HG03135 (cell line): ENCODE measurements at regions not wholly inside any gene's neighbourhood (a gene's known extent, or its start where the extent isn't known, plus 50 kb on each side); places are given as distances from the start of the nearest gene placed in this dataset.
"Not testable (repeated sequence)": the region's sequence is repeated elsewhere in the genome, so short reads cannot be mapped to it uniquely, and the experiment has no call there.

Experiments used
- ATAC-seq: cut with Tn5 transposase; IDR thresholded peaks from one replicate; pipeline ENCODE4 v1.9.1; 2021; ENCODE audit warnings: mild to moderate bottlenecking, moderate library complexity; ENCODE audit not compliant: unreplicated experiment

DNA sequence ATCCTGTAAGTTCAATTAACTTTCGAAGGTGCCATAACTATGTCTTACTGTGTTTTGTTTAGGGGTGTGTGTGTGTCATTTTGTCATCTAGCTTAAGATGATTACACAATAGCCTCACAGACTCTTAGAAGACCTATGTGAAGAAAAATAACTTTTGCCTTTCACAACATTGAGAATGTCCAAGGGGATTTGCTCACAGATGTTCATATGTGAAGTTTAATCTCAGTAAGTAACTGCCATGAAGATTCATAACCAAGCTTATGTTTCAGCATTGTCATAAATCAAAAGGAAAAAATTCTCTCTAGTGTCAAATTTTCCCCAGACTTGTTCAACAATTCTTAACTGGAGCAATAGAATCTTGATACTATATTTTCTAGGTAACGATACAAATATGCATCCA is 226.1 kb upstream of the PRKD1 start:
- no peak for ATAC-seq

DNA sequence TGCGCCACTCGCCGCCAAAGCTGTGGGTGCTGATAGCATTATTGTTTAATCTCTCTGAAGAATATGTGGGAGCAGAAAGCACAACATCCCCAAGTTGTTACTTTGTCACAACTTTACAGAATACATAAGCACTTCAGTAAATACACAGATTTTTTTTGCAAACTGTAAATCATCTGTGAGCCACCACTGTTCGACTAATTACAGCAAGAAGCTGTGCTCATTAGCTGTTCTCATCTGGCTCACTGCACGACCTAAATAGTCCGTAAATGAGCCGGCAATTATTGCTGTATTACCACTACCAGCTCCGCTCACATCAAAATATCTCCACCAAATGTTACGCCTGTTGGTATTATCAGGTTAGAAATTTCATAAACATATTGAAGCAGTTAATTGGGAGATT is 228.9 kb upstream of the PRKD1 start:
- ATAC-seq = no peak

DNA sequence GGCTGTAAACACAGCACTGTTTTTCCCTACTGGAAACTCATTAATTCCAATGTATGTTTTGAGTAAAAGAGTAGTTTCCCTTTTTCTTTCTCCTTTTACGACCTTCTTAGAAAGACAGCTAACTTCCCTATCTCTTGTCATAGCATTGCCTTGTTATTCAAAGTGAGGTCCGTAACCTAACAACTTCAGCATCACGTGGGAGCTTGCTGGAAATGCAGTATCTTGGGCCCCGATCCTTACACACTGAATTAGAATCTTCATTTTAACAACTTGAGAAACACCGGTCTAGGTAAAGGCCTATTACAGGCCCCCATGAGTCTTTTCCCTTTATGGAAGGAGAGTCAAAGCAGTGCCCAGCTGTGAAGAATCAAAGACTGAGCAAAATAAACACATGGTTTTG is 230.7 kb upstream of the PRKD1 start:
- no peak for ATAC-seq

DNA sequence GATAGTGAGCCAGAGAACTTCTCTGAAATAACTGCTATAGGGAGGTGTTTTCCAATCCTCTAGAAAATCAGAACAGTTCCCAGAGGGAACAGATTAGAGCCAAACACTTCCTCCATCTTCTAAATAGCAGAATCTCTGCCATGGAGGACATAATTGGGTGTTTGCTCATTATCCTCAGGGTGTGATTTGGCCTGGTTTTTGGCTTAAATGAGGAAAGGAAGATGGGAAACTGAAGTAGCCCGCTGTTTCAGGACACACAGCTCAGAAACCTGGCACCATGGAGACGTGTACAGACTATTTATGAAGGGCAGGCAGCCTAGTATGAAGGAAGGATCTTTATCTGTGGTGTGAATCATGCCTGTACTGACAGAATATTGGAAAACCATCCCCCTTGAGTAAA is 231.7 kb upstream of the PRKD1 start:
- ATAC-seq = no peak

DNA sequence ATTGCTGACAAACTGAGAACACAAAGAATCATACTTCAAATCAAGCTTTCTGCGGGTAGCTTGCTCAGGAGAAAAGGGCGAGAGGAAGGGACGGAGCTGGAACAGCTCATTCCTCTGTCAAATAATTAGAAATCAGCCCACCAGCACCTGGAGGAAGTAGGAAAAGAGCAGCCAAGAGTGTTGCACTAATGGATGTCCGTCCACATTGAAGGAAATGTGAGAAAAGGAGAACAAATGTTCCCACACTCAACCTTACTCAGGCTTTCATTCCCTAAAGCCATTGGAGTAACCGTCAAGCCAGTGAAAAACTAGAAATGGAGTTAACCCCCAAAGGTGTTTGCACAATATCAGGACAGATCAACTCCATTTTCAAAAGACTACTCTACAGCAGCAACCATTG is 233.0 kb upstream of the PRKD1 start:
- ATAC-seq = no peak

DNA sequence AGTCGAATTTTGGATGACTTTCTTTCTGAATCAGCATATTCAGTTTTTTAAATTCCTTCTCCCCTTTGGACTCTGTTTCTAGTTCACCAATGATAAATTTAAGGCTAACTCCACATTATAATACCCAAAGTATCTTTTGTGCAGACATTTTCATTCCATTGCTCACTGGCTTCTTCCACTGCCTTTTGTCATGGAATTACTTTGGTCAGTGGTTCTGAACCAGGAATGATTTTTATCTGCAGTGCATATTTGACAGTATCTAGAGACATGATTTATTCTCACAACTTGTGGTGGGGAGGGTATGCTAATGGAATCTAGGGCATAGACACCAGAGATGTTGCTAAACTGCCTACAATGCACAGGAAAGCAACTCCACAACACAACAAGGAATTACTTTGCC is 234.4 kb upstream of the PRKD1 start:
- no peak for ATAC-seq

DNA sequence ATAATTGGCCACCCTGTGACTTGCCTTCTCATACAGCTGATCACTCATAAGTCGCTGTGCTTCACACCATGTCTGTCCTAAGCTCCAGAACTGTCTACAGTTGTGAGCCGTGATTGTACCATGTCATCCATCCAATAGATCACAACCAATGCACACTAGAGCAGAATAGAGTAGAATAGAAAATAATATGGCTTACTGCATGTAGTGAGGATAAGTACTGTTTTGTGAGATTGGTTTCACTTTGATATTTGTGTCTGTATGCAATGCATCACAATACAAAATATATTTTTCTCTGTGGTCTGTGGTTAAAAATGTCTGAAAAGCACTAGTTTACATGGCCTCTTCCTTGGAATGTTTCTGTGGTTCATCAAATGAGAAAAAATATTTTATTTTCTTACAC is 237.6 kb upstream of the PRKD1 start:
- no peak for ATAC-seq

DNA sequence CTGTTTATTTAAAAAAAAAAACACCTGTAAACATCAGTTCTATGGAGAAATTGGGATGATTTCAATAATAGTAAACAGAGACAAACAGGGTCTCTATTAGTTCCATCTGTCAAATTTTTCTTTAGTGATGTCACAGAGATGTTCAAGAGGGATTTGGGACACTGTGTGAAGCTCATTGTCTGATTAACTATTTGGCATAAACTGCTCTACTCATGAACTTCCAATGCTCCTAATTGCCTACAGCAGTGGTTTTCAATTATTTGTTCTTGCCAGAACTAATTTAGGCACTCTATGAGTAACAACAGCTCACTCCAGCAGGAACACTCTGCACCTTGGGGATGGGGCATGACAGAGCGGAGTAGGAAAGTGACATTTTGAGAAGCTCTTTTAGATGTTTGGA is 250.1 kb upstream of the PRKD1 start:
- ATAC-seq = no peak

DNA sequence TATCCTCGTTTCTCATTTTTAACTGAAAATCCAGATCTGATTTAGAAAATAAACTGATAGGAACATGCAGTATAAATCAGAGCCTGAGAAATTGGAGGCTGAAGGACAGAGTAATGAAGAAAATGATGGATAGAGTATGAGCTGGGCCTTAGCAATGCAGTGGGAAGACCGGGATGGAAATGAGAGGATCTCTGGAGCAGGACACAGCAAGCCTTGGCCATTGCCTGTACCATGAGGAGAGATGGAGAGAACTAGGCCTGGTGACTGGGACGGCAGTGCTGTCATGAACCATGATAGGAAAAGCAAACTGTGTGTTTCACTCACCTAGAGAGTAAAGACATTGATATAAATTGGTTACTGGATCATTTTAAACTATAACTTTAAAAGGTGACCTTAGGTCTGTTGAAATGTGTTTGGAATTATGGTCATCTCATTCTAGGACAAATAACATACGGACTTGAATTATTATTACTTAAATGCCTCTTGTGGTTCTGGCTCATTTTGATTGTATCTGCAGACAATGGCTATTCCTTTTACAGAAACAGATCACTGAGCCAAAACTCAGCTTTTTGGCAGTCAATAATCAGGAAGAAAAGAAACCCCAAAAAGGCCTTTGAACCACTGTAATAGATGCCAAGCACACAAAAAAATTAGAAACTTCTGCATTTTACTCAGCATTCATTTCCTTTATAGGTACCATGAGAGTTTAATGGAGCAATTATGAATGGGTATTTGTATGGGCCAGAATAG is 251.9 kb upstream of the PRKD1 start:
- no peak for ATAC-seq

DNA sequence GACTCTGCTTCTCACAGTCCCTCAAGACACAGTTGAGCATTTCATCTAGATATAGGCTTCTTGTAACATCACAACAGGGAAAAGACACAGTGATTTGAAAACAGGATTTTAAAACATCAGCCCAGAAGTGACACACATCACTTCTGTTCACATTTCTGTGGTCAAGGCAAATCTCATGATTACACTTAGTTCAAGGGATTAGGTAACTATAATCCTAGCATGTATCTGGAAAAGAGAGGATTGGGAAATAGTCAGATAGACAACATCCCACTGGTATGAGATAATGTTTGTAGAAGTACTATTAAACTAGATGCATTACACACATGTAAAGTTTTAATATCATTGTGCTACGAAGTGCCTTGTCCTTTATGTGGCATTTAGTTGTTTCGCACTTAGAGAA is 252.6 kb upstream of the PRKD1 start:
- ATAC-seq = no peak

DNA sequence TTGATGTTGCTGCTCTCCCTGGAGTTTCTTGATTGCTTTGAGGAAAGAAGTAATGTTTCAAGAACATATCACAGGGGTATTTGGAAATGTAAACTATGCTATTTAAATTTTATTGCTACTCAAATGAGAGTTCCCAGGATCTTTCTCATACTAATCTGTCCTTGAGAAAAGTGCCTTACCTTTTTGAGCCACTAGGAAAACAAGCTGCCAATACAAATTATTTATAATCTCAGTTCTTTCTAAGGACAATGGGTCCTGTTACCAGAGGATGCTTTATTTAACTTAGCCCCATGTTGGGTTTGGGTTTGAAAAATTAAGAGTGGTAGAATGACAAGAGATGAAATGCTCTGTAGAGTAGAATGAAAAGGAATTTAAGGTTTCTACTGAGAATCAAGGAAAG is 258.2 kb upstream of the PRKD1 start:
- no peak for ATAC-seq

DNA sequence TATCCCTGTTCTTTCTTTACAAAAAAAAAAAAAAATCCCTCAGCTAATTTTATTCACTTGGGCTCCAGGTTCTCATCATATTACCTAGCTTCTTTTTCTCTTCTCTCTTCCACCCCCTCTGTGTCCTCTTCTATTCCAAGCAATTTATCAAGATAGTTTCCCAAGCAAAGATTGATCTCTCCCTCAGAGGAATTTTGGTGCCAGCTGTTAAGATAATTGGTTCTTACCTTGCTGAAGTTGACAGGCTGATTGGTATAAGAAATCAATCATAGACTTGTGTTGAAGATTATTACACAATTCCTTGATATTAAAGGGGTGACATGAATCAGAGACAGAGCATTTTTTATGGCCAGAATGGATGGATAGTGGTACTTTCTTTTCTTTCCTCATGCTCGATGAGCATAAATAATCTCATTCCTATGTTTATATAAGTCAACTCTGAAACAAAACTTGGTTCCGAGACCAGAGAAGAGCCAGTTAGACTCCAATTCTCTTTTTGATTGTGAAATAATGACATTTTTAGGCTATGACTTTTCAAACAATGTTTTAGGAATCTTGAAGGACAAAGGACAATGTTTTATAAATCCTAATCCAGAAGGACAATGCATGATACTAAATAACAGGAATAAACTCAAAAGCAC is 264.1 kb upstream of the PRKD1 start:
- no peak for ATAC-seq

DNA sequence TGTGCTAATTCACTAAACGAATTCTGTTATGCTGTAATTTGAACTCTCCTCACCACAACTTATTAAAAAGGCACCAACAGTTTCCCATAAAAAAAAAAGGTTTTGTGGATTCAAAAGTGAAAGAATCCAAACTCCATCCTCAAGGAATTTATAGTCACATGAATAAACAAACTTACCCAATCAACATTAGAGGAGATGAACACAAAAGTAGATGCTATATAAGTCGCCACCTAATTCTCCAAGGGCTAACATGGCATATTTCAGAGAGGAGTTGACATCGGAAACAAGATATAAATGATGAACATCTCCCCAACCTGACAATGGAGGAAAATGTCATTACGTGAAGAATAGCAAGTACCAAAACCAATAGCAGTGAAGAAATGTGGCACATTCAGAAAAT is 265.5 kb upstream of the PRKD1 start:
- ATAC-seq = no peak

DNA sequence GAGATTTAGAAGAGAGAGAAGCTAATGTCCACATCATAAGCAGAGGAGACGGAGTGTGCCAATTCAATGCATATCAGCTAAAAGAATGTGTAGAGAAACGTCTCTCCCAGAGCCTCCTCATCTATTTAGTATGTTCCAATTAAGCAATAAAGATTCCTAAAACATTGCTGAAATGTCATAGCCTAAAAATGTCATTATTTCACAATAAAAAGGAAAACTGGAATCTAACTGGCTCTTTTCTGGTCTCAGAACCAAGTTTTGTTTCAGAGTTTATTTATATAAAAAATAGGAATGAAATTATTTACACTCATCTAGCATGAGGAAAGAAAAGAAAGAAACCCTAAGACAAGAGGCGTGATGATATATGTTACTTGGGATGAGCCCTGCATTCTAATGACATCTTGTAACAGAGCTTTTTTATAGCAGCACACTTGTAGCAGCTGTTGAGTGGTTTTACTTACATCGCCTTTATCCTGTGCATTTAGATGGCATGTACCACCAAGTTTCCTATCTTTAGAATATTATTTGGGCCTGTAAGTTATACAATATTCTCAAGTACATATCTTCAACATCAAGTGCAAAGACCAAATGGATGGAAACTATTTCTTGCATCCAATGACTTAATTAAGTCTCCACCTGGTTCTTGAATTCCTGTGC is 266.3 kb upstream of the PRKD1 start:
- no peak for ATAC-seq

DNA sequence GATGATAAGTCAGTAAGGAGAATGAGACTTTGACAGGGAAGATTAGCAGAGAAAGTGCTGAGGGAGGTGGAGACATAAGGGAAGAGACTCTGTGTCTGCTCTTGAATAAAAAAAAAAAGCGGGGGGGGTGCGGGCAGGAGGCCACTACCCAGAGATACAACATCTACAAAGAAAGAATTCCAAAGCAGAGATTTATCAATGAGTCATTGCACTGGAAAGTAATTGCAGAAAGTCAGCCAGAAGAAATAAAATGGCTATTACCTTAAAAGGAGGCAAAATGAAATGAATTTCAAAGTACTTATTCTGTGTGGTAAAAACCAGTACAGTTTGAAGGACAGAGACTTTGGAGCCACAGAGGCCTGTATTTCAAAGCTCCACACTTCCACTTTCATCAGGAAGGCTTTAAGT is 267.1 kb upstream of the PRKD1 start:
- no peak for ATAC-seq

DNA sequence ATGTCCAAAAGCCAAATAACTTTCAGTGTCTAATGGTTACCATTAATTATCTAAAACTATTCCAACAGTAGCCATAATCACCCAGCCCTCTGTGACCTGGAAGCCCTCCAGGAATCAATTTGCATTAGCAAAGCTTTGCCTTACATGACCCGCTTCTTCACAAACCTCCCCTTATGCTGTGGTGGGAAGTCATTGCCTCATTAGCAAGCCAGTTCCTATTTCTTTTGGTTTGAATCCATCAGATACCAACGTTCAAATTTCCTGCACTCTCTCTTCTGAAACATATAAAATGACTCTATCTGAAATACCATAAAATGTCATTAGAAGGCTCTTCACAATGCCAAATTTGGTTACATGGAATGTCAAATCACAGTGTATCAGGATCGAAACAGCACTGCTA is 268.3 kb upstream of the PRKD1 start:
- ATAC-seq = no peak

DNA sequence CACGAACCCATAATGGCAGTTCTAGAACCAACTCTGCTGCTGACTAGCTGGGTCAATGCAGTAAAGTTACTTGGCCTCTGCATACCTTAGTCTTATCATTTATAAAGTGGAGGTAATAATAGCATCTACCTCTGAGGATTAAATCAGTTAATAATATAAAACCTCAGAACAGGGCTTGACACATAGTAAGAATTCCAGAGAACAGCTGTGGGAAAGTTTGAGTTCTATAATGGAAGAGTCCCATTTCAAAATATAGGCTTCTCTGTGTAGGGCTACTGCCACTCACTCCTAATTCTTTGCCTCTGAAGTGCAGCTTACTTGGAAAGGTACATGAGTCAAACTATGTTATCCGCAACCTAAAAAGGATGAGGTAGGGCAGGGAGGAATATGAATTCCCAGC is 269.2 kb upstream of the PRKD1 start:
- no peak for ATAC-seq

DNA sequence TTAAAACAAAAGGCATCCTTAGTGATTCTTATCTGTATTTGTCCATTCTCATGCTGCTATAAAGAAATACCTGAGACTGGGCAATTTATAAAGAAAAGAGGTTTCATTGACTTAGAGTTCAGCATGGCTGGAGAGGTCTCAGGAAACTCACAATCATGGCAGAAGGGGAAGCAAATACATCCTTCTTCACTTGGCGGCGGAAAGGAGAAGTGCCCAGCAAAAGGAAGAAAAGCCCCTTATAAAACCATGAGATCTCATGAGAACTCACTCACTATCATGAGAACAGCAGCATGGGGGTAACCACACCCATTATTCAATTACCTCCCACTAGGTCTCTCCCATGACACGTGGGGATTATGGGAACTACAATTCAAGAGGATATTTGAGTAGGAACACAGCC is 271.1 kb upstream of the PRKD1 start:
- not testable (repeated sequence) for ATAC-seq

DNA sequence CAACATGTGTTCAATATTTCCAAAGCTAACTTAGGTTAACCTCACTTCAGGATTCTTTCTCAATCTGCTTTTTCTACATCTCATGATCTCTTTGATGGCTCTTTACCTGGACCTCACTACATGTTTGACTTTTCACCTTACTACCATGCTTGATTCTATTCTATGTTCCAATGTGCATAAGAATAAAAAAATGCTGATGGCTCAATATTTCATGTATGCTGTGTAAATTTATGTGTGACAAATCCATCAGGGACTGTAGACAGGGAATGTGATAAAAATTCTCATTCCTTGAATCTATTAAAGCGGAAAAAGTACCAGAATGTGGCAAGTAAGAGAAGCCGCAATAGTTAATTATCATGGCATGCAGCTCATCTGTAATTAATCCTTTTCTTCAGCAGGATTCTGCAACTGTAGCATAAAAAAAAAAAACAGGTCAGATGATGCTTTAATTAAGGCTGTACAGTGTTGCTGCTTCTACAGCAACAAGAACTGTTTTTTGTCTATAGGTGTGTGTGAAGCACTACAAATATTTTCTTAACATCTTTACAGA is 276.9 kb upstream of the PRKD1 start:
- no peak for ATAC-seq

DNA sequence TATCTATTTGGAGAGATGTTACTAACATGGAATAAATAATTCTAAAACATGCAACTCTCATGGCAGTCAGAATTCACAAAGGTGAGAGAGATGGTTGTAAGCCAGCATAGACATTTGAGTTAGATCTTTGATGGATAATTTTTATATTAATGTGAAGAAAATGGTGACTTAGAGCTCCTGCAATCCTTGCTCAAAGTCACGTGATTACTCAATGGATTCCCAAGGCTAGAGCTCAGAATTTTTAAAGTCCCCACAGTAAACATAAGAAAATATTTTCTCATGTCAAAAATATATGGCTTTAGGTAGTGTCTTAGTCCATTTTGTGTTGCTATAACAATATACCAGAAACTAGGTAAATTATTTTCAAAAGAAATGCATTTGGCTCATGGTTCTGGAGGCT is 281.5 kb upstream of the PRKD1 start:
- ATAC-seq = no peak

DNA sequence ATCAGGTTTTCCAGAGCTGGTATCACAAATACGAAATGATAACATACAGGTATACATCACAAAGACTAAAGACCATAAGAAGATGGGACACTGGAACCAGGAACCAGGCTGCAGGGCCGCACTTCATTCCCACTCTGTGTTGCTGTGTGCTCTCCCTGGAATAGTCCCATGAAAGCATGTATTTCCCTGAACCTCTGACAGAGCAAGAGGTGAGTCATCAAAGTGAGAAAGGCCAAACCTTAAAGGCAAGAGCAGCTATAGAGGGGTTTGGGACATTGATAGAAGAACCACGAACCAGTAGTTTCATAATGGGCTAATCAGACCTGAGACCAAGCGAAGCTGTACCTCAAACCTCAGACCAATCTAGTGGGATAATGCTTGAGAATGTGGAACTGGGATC is 283.0 kb upstream of the PRKD1 start:
- ATAC-seq = no peak

DNA sequence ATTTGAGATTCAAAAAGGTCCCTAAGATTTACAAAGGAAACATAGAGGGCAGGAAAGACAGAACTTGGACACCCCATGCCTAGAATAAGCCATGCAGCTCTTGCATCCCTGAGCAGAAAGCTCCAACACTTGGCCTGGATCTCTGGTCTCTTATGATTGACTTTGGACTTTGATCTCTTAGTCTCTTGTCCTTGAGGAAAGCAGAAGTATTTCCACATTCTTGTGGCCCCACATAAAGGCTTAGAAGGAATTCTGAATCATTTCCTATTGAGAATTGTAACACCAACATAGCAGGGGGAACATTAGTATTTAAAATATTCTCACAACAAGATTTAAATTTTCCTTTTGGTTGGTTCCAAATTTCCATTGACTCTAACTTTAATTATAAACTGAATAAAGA is 283.7 kb upstream of the PRKD1 start:
- no peak for ATAC-seq
